ENCODE measurements at regions not wholly inside any gene's neighbourhood (a gene's known extent, or its start where the extent isn't known, plus 50 kb on each side); places are given as distances from the start of the nearest gene placed in this dataset.

GRCh38 chr17:5661491-5662125 lies 77.3 kb upstream of the NLRP1 start:
- Histone ChIP-seq H3K4me1 (no peaks in the 10 kb centered on the region), H3K4me3 (no peak overlapping the region), H3K9me3 (no peaks in the 10 kb centered on the region), H3K36me3 (no peaks in the 10 kb centered on the region), H3K27ac (no peak overlapping the region), H3K27me3 (no peaks in the 10 kb centered on the region)
- no peak for DNase-seq (ENCODE audit: low spot score)
- TF ChIP-seq, protein P1, sequence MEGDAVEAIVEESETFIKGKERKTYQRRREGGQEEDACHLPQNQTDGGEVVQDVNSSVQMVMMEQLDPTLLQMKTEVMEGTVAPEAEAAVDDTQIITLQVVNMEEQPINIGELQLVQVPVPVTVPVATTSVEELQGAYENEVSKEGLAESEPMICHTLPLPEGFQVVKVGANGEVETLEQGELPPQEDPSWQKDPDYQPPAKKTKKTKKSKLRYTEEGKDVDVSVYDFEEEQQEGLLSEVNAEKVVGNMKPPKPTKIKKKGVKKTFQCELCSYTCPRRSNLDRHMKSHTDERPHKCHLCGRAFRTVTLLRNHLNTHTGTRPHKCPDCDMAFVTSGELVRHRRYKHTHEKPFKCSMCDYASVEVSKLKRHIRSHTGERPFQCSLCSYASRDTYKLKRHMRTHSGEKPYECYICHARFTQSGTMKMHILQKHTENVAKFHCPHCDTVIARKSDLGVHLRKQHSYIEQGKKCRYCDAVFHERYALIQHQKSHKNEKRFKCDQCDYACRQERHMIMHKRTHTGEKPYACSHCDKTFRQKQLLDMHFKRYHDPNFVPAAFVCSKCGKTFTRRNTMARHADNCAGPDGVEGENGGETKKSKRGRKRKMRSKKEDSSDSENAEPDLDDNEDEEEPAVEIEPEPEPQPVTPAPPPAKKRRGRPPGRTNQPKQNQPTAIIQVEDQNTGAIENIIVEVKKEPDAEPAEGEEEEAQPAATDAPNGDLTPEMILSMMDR (IDR thresholded peaks at IDR 0.05) = no peak

GRCh38 chr17:5662409-5663085 lies 78.2 kb upstream of the NLRP1 start:
- H3K27me3 ChIP-seq = no peaks in the 10 kb centered on the region
- H3K27ac ChIP-seq = no peak overlapping the region
- DNase-seq (ENCODE audit: low spot score) = no peak
- TF ChIP-seq, protein P1 (IDR thresholded peaks at IDR 0.05) = no peak
- no peaks in the 10 kb centered on the region for H3K4me1 ChIP-seq
- no peaks in the 10 kb centered on the region for H3K9me3 ChIP-seq
- no peak overlapping the region for H3K4me3 ChIP-seq
- no peaks in the 10 kb centered on the region for H3K36me3 ChIP-seq

GRCh38 chr17:5665164-5665563 lies 80.9 kb upstream of the NLRP1 start:
- Histone ChIP-seq H3K27ac (no peak overlapping the region), H3K27me3 (no peaks in the 10 kb centered on the region), H3K9me3 (no peaks in the 10 kb centered on the region), H3K4me1 (no peaks in the 10 kb centered on the region), H3K36me3 (no peaks in the 10 kb centered on the region), H3K4me3 (no peak overlapping the region)
- TF ChIP-seq, protein P1 (IDR thresholded peaks at IDR 0.05) = no peak
- DNase-seq (ENCODE audit: low spot score) = no peak

- no peak for DNase-seq (ENCODE audit: low spot score)
- H3K4me3 ChIP-seq = no peak overlapping the region
- no peaks in the 10 kb centered on the region for H3K4me1 ChIP-seq
- H3K27ac ChIP-seq = no peak overlapping the region
- no peaks in the 10 kb centered on the region for H3K27me3 ChIP-seq
- no peaks in the 10 kb centered on the region for H3K9me3 ChIP-seq
- H3K36me3 ChIP-seq = no peaks in the 10 kb centered on the region
- TF ChIP-seq, protein P1 (IDR thresholded peaks at IDR 0.05) = no peak
Observed at GRCh38 chr17:5667871-5668270, 83.6 kb upstream of the NLRP1 start.

DNA sequence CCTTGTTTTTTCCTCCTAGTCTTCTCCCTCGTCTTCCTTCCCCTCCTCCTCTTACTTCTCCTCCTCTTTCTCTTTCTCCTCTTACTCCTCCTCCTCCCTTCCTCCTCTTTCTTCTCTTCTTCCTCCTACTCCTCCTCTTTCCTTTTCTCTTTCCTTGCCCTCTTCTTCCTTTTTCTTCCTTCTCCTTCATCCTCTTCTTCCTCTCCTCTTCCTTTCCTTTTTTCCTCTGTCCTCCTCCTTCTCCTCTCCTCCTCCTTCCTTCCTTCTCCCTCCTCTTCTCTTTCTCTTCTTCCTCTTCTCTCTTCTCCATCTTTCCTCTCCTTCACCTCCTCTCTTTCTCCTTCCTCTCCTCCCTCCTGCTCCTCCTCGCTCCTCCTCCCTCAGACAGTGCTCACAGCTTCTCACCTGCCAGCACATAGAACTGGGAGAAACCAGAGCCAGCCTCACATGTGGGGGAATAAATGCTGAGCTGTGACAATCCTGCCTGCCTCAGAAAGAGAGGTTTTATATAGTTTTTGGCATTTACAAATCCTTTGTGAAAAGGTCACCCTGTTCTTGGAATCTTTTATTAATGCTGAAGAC lies 84.3 kb upstream of the NLRP1 start:
- H3K27me3 ChIP-seq = no peaks in the 10 kb centered on the region

More for the DNA sequence above, 84.3 kb upstream of the NLRP1 start:
- no peak for DNase-seq (ENCODE audit: low spot score)
- no peaks in the 10 kb centered on the region for H3K36me3 ChIP-seq
- TF ChIP-seq, protein P1 (IDR thresholded peaks at IDR 0.05) = no peak
- H3K4me3 ChIP-seq = no peak overlapping the region
- H3K4me1 ChIP-seq = no peaks in the 10 kb centered on the region
- no peak overlapping the region for H3K27ac ChIP-seq
- H3K9me3 ChIP-seq = no peaks in the 10 kb centered on the region

All from right atrium auricular region (tissue), 2 donors.